ENCODE measurements at regions not wholly inside any gene's neighbourhood (a gene's known extent, or its start where the extent isn't known, plus 50 kb on each side); places are given as distances from the start of the nearest gene placed in this dataset.

DNA sequence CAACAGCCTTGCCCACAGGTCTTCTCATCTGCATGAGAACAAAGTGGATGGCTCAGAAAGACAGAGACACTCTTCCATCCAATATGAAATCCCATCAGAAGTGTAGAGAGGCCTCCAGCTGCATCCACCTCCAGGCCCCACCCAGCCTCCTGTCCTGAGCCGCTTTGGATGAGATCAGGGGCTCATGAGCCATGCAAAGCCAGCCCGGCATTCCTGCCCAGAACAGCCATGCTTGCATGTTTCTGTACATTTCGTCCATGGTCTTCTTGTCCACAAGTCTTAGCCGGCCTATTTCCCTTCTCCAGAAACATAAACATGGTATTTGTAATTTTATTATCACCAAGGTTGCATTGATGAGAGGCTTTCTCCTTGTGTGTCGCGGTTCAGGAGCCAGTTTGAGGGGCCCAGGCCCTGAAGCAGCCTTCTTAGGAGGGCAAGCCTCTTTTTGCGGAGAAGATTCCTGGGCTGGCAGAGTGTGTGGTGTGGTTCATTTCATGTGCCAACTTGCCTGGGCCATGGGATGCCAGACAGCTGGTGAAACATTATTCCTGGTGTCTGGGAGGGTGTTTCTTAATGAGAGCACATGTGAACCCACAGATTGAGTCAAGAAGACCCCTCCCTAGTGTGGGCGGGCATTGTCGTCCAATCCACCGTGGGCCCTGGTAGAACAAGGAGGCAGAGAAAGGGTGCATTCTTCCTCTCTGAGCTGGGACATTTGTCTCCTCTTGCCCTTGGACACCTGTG is 928.9 kb downstream of the TBC1D22A start:
- no peak for DNase-seq

DNA sequence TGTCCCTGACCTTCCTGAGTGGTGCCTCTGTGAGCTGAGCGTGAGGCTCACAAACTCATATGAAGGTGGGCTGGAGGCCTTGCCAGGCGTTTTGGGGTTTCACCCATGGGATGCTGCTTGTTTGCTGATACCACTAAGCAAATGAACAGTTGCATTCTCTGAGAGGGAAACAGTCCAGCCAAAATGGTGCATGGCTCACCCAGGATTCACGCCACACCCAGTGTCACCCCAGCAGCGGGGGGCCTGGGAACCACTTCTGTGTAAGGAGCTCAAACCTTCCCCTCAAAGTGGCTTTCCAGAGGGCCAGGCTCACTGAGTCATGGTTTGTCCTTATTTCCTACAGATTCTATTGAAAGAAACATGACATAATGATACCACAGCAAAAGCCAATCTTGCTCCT is 928.1 kb downstream of the TBC1D22A start:
- no peak for DNase-seq

DNA sequence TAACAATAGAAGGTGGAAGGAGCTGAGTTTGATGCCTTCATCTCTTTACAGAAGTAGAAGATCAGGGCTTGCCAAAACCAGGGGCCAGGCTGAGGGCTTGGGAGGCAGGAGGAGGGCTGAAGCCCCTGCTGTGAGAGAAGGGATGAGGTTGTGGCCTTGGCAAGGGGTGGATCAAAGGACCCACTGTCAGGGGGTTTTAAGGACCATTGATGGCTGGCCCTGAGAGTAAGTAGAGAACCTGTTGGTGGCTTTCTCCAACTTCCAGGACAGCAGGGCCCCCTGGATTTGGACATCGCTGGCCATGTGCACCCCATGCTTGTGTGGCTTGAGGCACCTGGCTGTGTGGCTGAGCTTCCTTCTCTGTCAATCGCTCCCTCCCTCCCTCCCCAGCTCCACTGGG is 927.7 kb downstream of the TBC1D22A start:
- no peak for DNase-seq

DNA sequence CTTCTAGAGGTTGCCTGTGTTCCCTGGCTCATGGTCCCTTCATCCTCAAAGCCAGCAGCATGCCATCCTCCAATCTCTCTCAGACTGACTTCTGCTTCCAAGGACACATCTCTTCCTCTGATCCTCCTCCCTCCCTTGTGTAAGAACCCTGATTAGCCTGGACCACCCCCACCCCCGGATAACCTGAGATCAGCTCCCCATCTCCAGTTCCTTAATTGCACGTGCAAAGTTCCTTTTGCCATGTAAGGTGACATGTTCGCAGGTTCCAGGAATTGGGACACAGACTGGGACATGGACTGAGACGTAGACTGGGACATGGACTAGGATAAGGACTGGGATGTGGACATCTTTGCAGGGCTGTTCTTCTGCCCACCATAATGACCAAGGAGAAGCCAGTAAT is 925.3 kb downstream of the TBC1D22A start:
- DNase-seq, result no peak

DNA sequence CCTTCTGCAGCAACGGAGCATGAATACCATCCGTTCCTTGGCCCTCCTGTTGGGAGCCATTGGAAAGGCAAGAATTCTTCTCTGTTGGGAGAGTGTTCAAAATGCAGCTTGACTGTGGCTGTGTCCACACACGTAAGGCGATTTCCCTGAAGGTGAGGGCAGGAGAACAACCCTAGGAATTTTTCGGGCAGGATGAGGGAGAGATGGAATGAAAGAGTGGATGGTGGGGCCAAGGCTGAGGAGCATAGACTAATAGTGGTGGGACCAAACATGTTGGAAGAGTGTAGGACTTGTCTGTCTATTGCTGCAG is 924.9 kb downstream of the TBC1D22A start:
- no peak for DNase-seq

DNA sequence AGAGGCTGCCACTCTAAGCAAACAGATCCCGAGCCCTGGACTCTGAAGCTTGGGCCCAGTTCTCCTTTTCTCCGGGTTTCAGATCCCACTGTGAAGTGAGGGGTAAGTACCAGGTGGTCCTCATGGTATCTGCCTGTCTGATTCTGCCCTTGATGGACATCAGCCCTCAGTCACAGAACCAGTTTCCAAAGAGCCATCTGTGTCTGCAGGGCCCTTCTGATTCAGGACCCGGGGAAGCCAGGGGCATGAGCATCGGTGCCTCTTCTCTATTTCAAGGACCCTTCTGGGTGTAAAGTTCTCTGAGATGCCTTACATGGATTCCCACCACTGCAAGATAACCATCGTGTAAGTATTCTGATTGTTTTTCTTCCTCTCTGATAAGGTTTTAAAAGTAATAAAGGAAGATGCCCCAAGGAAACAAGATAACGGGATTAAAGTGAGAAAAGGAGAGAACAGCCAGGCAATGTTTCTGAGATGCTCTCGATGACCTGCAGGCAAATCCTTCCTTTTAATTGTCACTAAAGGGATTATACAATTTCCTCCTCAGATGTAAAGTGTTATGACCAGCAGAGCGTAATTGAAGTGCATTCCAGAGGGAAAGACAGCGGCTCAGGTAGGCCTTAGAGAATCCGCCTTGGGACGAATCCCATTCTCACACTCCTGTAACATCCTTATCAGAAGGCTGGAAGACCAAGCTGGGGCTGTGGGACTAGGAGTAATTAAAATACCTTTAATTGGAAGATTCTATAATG is 924.3 kb downstream of the TBC1D22A start:
- DNase-seq, result no peak

DNA sequence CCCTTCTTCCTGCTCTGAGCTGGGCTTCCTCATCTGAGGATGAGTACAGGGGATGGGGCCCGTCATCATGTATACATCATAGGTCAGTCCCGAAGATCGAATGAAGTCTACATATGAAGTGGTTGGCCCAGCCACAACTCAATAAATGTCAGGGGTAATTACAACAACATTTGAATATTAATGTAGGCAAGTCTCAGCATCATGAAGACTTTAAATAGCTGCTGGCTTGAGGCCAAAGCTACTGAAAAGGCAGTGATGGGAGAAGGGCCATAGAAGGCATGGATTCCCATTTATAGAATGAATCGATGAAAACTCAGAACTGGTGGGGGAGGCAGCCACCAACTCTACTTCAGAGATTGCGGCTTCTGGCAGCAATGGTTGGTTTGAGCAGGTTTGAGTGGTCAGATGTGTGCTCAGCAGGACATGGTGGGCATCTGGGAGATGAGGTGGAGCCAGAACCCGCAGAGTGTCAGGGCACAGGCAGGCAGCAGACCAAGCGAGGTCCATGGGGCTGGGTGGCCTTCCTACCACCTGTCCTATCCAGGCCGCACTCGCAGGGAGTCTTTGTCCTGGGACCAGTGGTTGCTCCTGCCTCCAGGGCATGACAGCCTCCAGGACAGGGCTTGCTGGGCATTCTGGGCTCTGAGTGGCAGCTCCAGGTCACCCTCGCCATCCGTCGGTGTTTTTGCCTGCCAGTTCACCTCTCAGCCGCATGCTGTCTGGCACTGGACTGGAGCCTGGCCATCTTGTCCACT is 919.1 kb downstream of the TBC1D22A start:
- DNase-seq, result no peak

DNA sequence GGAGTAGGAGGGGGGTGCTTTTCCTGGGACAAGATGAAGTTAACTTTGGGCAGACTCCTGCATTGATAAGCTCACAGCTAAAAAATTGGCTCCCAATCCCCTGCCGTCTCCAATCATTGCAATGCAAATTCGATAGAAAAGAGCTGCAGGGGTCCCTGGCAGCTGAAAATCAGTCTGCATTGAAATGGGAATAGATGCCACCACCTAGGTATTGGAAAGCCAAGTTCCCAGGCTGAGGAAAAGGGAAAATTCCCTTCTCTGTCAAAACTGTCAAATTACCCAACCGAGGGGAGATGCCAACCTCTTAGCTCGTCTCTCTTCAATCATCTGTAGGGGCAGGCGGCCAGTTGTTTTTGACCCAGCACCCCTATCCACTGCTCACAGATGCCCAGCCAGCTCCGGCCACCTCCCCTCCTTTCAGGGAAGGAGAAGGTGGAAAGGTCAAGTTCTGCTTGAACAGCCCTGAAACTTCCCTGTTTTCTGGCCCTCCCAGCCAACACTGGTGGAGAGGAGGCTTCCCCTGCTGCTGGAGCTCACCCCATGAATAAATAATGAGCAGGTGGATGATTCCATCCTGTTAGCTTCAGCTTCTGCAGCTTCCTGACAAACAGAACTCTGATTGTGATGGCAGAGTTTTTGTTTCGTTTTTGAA is 916.3 kb downstream of the TBC1D22A start:
- no peak for DNase-seq

DNA sequence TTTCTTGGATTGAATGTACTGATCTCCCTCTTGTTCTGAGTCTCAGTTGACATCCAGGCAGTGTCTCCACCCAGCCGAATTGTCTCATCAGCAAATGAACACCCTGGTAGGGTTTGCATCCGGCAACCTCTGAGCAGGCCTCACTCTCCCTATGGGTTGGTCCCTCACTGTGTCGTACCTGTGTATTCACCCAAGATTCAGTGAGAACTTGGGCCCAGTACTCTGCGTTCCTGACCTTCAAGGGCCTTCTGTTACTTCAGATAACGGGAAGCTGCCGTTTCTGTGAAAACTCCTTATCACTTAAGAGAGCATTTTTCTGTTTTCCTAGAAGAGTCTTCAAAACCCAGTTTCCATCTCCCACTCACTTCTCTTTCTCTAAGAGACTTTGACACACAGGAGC is 915.6 kb downstream of the TBC1D22A start:
- no peak for DNase-seq

DNA sequence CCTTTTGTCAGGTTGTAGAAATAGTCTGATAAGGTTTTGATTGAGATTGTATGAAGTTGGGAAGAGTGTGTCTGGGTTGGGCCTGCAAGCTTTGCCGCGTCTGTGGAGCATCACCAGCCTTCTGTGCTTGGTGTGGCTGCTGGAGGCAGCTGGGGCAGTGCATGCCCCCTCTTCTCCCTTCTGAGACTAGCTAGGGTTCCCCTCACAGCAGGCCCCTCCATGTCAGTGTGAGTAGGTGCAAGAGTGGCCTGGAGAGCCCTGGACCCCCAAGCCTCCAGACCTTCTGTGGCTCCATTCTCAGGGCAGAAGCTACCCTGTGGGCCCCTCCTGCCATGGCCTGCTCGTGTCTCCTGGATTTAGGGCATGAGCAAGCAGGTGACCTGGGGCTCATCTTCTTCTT is 914.2 kb downstream of the TBC1D22A start:
- no peak for DNase-seq

DNA sequence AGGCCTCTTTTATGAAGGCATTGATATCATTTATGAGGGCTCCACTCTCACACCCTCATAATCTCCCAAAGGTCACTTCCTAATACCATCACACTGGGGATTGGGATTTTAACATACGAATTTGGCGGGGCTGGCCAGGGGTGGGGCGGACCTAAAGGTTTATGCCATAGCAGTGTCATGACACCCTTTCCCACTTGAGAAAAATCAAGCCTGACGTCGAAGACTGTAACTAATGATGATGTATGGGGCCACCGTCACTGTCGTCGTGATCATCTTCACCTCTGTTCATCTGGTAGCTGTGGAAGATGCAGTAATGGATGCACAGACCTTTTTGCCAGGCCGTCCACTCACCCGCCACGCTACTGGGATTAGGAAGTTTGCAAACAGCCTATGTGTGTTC is 912.1 kb downstream of the TBC1D22A start:
- no peak for DNase-seq

DNA sequence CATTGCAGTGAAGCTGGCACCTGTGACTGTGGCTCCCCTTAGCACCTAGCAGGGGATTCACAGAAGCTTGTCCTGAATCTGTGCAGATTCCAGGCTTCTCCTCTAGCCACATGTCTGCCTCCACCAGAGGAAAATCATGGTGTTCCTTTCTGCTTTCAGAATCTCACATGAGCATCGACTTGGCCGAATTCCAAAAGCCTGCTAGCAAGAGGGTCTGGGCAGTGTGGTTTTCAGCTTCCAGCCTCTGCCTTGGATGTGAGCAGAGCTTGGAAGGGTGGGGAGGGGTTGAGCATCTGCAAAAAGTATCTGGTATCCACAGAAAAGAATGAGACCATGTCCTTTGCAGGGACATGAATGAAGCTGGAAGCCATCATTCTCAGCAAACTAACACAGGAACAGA is 911.1 kb downstream of the TBC1D22A start:
- DNase-seq, result no peak

DNA sequence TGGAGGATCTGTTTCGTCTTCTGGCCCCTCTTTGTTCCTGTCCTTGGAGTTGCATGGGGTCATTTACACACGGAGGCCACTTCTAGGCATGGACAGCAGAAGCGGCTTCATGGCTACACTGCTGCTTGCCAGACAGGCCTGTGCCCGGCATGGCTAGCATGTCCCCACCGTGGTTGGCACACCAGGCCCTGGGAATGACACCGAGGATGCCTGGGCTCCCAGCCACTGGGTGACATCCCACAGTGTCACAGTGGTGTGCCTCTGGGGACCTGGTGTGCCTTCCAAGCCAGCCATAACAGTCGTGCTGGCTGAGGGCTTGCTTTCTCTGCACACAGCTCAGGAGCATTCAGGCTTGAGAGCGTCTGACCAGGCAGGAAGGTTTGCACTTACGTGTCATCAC is 910.1 kb downstream of the TBC1D22A start:
- no peak for DNase-seq

DNA sequence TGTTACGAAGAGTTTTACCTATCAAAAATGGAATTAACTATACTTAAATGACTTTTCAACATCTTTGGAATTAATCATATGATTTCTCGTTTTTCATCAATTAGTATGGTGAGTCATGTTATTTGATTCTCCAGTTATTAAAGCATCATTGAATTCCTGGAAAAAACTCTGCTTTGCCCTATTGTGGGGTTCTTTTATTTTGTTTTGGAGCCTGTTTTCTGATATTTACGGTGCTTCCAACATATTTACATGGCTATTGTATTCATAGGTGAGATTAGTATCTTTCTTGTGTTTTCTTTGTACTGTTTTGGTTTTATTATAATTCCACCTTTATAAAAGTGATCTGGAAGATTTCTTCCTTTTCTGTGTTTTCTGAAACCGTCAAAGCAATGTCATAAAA is 902.7 kb downstream of the TBC1D22A start:
- no peak for DNase-seq

DNA sequence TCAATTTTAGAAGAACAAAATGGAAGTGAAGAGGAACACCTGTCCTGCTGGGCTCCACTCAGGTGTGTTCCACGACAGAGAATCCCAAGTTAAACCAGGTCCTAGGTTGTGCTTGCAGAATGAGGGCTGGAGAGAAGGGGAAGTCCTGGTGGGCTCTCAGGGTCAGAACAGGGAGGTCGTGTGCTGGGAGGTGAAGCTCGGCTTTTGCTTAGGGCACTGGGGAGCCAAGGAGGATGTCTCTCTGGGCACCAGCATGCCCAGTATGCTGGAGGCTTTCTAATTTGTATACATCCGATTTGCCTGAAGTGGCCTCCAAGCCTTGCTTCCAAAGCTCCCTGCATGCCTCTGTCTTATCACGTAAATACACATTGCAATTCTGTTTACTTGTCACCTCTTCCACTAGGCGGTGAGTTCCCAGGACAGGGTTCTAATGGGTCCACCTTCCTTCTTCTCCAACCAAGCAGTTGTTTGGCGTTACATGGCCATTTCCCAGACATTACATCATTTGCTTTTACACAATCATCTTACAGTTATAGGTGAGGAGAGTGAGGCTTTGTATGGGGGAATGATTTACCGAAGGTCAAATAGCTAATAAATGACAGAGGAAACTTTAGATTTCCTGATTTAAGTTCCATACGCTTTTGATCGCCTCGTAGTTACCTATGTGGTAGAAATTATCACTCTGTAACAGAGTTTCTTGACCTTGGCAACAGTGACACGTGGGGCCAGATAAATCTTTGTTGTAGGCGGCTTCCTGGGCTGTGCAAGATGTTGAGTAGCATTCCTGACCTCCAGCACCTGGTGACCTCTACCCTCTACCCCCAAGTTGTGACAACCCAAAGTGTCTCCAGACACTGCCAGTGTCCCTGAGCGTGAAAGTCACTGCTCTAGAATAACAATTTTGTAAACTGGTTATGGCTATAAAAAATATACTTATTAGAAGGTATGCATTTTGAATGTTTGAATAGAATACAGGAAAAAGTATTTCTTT is 901.5 kb downstream of the TBC1D22A start:
- no peak for DNase-seq

DNA sequence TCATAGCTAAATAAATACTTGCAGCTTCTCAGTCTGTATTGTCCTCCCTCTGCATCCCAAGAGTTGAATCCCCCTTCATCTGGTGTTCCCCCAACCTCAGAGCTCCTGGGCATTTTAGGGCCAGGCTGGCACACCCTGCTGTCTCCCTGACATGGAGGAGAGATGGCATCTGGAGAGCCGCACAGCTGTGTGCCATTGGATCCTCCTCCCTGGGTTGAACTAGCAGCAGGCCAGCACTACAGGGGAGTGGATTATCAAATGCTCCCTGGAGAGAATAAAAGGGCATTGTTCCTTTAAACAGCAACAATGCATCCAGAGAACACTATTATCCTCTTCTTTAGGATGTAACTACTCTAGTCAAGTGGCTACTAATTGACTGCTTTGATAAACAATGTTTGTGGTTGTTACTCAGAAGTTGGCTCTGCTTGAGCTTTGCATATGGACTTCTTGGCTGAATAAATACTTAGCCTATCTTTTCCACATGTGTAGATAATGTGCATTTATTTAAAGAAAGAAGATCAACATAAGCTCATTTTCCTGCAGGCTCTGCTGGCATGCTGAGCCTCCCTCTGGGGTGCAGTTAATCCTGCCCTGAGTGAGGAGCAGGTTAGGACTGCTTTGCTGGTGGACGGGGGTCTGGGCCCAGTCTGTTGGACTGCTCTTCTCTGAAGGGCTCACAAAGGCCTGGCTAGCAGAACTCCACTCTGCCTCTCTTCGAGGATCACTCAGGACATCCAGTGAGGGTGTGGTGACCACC is 897.2 kb downstream of the TBC1D22A start:
- DNase-seq, result peak; percentile 90

DNA sequence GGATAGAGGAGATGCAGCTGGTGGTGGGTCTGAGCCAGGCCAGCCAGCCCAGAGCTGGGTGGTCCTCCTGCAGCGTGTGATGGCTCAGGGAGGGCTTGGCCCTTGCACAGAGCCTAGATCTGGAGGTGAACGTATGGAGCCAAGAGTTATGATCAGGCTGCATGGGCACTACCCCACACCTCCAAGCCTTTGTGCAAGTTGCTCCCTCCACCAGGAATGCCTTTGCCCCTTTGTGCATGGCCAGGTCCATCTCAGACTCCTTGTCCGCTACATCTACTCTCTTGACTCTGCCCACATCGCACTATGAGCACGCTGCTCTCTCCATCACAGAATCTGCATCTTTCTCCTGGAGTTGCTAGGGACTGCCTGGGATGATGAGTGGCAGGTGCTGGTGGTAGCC is 895.7 kb downstream of the TBC1D22A start:
- no peak for DNase-seq

DNA sequence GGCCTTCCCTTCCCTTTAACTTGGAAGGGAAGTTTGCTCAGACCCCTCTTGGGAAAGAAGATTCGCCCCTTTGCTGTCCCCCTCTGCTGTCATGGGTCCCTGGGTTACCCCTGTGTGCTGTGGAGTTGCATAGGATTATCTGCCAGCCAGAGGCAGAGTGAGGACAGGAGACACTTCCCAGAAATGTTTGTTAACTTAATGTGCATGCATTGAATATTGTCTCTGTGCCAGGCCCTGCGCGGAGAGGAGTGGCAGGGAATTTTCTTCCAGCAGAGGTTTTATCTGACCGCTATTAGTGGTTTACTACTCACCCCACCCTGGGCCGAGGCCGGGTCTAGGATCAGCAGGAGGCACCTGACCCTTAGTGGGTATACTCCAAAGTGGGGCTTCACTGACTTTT is 894.8 kb downstream of the TBC1D22A start:
- no peak for DNase-seq

DNA sequence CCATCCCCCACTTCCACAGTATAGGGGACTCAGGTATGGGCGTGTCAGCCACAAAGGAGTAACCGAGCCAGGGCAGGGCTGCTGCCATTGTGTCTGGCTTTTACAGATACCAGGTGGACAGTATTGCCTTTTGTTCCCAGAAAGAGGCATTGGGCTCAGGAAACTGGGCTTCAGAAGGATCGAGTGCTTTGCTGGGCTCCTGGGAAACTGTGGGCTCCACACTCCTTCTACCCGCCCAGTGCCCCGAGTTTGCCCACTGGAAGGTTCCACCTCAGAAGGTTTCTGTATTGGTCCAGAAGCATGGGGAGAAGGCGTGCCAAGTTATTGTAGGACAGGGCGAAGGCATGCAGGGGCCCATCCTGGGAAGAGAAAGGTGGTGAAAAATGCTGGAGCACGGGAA is 894.4 kb downstream of the TBC1D22A start:
- no peak for DNase-seq

DNA sequence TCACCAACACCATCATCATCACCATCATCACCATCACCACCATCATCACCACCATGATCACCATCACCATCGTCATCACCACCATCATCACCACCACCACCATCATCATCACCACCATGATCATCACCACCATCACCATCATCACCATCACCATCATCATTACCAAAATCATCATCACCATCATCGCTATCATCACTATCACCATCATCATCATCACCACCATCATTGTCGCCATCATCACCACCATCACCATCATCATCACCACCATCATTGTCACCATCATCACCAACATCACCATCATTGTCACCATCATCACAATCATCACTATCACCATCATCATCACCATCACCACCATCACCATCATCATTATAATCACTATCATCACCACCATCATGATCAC is 893.5 kb downstream of the TBC1D22A start:
- DNase-seq, result no peak

DNA sequence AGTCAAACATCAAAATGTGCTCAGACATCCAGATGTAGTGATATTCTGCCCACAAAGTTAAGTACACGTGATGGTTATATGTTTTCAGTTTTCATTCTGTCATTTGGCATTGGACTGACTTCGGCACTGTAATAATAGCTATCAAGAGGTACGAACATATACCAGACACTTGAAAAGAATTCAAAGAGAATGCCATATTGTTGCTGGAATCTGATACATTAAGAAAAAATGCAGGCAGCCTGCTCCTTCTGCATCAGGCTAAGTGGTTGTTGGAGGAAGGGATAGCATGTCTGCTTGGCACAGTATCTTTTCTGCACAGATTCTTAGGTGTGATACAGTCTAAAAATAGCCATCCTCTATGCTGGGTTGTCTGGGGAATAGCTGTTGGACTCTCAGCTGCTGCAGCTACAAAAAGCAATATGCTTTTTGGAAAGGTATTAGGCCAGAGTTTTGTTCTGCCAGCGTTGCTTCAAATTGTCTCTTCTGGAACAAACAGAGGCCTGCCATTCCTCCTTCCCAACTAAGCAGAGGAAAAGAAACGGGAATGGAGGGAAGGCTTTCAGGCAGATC is 892.6 kb downstream of the TBC1D22A start:
- no peak for DNase-seq
